ENCODE measurements at regions not wholly inside any gene's neighbourhood (a gene's known extent, or its start where the extent isn't known, plus 50 kb on each side); places are given as distances from the start of the nearest gene placed in this dataset.

DNA sequence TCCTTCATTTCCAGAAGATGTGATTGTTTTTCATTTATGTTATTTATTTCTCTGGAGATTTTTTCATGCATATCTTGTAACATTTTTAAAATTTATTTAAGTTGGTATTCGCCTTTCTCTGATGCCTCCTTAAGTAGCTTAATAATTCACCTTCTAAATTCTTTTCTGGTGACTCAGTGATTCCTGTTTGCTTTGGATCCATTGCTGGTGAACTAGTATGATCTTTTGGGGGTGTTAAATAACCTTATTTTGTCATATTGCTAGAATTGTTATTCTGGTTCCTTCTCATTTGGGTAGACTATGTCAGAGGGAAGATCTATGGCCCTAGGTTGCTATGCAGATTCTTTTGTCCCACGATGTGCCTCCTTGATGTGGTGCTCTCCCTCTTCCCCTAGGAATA lies 1347.2 kb upstream of the B3GALT2 start:
- no peak for DNase-seq (ENCODE audit: low read depth)

DNA sequence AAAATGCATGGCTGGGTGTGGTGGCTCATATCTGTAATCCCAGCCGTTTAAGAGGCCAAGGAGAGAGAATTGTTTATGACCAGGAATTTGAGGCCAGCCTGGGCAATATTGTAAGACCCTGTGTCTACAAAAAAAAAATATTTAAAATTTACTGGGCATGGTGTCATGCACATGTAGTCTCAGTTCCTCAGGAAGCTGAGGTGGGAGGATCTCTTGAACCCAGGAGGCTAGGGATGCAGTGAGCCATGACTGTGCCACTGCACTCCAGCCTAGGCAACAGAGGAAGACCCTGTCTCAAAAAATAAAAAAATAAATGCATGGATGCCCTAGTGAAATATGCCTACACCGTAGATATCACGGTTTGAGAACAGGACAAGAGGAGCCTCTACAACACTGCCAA lies 1331.2 kb upstream of the B3GALT2 start:
- no peak for DNase-seq (ENCODE audit: low read depth)

DNA sequence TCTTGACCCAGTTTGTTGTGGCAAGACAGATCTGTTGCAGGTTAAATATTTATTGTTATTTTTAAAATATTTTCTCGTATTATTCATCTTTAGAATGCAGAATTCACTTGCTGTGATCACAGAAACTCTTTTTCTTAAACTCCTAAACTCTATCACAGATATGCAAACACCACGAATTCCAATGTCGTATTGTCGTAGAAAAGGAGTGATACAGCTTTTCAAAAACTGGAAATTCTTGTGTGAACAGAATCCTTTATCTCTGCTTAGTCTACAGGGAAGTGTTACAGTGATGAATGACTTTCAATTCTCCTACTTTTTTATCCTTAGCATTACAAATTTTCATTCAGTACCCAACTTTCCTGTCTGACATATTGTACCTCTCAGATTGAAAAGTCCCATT lies 1329.5 kb upstream of the B3GALT2 start:
- no peak for DNase-seq (ENCODE audit: low read depth)

DNA sequence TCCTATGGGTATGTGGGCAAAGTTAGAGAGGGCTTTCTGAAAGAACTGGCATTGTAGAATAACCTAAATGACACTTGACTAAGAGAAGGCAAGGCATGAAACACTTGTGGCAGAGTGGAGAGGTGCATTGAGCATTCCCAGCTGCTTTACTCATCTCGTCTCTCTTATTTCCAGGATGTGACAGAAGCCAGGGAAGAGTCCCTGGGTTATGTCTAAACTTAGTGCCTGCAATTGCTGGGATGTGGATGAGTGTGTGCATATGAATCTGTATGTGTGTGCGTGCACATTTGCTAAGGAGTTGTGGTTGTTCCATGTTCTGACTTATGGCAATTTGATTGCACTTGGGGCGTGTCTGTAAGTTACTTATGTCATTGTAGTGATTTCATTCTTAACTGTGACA lies 1326.5 kb upstream of the B3GALT2 start:
- DNase-seq (ENCODE audit: low read depth): no peak

GRCh38 chr1:194512345-194512744 lies 1325.9 kb upstream of the B3GALT2 start:
- no peak for DNase-seq (ENCODE audit: low read depth)

- no peak for DNase-seq (ENCODE audit: low read depth)
These were observed 1316.8 kb upstream of the B3GALT2 start for GRCh38 chr1:194503209-194503608.

- DNase-seq (ENCODE audit: low read depth): no peak
These were observed 1309.0 kb upstream of the B3GALT2 start for GRCh38 chr1:194495434-194495833.

DNA sequence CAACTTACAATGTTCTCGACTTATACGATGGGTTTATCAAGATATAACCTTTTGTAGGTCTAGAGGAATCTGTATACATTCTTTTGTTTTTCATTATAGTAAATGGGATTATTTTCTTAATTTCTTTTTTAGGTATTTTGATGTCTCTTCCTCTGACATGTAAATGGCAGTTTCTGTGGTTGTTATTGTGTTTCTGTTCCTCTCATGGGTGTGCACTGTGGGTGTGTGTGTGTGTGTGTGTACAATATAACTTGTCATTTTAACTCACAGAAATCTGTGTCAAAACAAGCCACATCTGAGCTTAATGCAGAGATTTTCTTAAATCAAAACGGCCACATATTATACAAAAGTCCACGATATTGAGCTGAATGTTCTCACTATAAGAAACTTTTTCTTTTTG lies 1300.8 kb upstream of the B3GALT2 start:
- DNase-seq (ENCODE audit: low read depth): no peak

DNA sequence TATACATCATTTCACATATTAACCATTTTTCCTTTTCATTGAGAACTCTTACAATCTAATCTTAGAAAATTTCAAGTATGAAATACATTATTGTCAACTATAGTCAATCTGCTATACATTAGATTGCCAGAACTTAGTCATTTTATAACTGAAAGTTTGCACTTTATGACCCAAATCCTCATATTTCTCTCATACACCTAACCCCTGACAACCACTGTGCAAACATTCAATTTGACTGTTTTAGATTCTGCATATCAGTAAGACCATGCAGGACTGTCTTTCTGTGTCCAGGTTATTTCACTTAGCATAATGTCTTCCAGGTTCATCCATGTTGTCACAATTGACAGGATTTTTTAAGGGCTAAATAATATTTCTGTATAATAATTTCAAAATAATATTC lies 1299.0 kb upstream of the B3GALT2 start:
- no peak for DNase-seq (ENCODE audit: low read depth)

GRCh38 chr1:194478731-194479130 lies 1292.3 kb upstream of the B3GALT2 start:
- no peak for DNase-seq (ENCODE audit: low read depth)

DNA sequence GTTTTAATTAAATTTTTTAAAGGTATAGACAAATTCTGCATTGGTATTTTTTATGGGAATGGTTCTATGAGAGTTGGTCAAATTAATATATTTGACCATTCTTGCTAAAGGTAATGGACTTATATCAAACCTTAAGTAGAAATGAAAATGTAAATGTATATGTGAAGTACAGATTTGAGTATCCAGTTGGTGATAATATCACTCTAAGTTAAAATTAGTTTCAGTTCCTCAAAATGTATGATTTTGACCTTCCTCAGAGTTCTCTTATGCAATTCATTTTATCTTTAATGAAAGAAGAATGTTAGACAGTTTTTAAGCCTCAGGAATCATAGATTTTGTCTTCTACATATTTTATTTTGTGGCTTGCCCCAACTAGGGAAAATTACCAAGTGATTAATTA lies 1291.5 kb upstream of the B3GALT2 start:
- no peak for DNase-seq (ENCODE audit: low read depth)

DNA sequence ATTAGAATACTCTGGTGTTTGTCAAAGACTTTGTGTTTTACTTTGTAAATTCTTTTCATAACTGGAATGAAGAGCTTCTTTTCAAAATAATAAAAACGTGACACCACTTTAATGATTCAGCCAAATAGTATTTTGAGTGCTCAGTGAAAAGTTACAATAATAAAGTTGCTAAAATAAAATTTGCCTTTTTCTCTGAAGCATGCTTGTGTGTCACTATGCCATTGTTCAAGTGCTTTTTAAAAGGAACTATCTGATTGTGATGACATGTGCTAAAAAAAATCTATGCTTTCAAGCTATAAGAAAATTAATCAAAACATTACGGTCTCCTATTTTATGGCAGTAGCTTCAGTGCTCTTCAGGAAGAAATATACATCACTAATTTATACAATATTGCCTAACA lies 1290.5 kb upstream of the B3GALT2 start:
- DNase-seq (ENCODE audit: low read depth): no peak

GRCh38 chr1:194476351-194476750 lies 1289.9 kb upstream of the B3GALT2 start:
- DNase-seq (ENCODE audit: low read depth): no peak

GRCh38 chr1:194474701-194475100 lies 1288.3 kb upstream of the B3GALT2 start:
- no peak for DNase-seq (ENCODE audit: low read depth)

DNA sequence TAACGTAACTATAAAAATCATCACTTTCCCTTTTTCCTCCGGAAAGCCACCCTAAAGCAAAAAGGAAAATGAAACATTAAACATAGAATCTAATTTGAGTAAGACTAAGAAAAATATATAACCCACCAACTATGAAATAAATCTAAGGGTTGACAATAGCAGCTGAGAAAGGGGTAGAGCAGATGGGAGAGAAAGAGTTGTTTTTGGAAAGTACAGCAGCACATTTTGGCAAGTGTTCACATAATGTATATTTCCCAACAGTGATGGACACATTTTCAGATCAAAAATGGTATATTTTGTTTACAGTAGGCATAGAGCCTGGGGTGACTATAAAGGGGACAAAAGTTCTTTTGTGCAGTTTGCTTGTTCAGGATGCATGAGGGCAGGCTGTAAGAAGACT lies 1287.4 kb upstream of the B3GALT2 start:
- no peak for DNase-seq (ENCODE audit: low read depth)

- DNase-seq (ENCODE audit: low read depth): no peak
These were observed 1282.9 kb upstream of the B3GALT2 start for GRCh38 chr1:194469282-194469681.

GRCh38 chr1:194466706-194467105 lies 1280.3 kb upstream of the B3GALT2 start:
- no peak for DNase-seq (ENCODE audit: low read depth)

- DNase-seq (ENCODE audit: low read depth): no peak
These were observed 1261.2 kb upstream of the B3GALT2 start for GRCh38 chr1:194447636-194448035.

DNA sequence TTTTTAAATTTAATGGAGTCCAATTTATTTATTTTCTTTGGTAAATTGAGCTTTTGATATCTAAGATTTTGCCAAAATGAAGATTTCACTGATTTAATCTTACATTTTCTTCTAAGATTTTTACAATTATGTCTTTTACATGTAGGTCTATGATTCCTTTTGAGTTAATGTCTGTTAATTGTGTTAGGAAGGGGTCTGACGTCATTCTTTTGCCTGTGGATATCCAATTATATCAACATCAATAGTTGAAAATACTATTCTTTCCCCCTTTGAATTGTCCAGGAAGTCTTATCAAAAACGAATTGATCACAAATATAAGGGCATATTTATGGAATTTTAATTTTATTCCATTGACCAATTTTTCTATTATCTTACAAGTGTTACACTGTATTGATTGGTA lies 1258.8 kb upstream of the B3GALT2 start:
- DNase-seq (ENCODE audit: low read depth): no peak

DNA sequence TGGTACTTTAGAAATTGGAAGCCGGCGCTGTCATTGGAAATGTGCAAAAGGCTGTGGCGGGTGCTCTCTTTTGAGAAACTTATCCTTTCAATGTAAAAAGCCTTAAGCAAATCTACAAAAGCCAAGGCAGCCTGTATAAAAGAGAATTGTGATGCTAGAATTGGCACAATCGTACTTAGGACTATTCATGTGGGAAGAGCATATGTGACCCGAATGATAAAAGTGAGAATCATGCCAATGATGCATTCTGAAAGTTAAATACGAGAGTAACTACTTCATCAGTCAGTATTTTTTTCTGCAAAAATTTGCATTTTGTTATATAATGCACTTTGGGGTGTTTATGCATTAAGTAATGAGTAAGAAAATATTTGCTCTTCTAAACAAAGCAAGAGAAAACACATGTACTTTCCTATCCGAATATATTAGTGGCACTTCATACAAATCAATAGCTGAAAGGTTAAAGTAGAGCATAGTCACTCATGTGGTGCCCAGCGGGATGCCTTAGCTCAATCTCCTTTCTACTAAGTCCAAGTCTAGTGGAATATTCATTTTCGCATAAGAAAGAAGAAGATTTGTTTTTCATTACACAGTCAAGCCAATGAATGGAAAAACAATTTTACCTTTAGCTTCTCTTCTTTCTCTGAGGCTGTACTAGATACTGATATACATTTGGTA lies 1256.6 kb upstream of the B3GALT2 start:
- DNase-seq (ENCODE audit: low read depth): no peak

DNA sequence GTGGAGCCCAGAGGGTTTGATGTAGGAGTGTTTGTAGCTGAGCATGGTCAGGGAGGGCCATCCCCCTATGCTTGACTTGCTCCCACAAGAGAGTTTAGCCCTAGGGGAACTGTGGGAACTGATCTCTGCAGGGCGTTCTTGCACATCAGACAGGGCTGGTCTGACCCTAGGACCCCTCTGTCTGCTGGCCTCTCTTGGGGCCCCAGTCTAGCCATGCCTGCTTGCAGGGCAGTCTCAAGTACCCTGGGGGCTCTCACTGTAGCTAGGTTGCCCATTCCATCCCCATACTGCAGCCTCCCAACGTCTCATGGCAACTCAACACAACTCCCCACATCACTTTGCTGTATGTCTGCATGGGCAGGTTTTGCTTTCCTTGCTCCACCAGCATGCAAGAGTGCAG lies 1250.7 kb upstream of the B3GALT2 start:
- DNase-seq (ENCODE audit: low read depth): no peak

DNA sequence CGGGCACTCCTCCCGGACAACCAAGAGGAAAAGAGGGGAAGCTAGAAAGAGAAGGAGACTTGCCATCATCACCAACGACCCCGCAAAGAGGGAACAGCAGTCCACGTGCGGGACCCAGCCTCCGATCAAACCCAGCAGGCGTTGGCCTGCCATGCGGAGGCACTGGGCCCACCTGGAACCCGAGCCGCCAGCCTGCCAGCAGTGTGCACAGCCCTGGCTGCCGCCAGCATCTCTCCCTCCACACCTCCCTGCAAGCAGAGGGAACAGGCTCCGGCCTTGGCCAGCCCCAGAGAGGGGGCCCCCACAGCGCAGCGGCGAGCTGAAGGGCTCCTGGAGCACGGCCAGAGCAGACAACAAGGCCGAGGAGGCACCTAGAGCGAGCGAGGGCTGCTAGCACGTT lies 1244.7 kb upstream of the B3GALT2 start:
- no peak for DNase-seq (ENCODE audit: low read depth)

DNA sequence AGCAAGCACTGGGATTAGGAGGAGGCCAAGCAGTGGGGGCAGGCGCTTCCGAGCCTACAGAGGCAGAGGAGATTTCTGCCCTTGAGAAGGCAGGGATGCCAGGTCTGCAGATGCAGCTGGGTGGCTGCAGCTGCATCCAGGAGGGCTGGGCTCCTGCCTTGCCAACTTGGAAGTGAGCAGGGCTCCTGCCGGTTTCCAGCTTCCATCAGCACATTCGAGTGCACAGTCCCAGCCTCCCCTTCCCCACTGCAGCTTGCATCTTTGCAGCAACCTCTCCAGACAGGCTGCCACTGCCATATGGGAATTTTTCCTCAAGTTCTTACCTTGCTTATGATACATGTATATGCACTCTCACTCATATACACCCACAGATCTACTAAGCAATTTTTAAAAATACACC lies 1234.3 kb upstream of the B3GALT2 start:
- no peak for DNase-seq (ENCODE audit: low read depth)

- no peak for DNase-seq (ENCODE audit: low read depth)
These were observed 1233.3 kb upstream of the B3GALT2 start for GRCh38 chr1:194419721-194420120.

DNA sequence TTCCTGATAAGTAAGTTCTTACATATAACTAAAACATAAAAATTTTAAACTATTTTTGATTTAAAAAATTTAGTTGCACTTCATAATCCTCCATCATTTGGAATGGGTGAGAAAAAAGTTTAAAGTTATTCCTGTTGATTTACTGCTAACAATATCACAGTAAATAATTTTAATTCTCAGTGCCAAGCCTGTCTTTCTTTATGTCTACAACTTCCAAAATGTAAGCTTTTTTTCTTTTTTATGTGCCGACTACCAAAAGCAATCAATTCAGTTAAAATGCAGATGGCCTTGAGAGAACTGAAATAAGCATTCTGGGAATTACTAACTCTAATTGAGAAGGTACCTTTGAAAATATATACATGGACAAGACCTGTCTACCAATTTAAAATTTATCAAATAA lies 1224.3 kb upstream of the B3GALT2 start:
- DNase-seq (ENCODE audit: low read depth): no peak
